Suprapubic skin (tissue), 3 donors: ENCODE measurements at regions not wholly inside any gene's neighbourhood (a gene's known extent, or its start where the extent isn't known, plus 50 kb on each side); places are given as distances from the start of the nearest gene placed in this dataset.

ENCODE experiments used
- POLR2AphosphoS5 ChIP-seq, 3 donors: sonication (generic); formaldehyde crosslinking; IDR thresholded peaks; one replicate each; pipeline ENCODE4 v1.6.1; 2017; ENCODE audit warnings: antibody characterized with exemption in 3 of 3
- TF ChIP-seq, protein P1 (sequence below), 2 donors: fragments of 200-600 bp in 1 of 2; fragments of 450-650 bp in 1 of 2; sonication (generic) in 1 of 2; IDR thresholded peaks; one replicate each; pipeline ENCODE4 v1.5.1; 2016 to 2019; ENCODE audit warnings: antibody characterized with exemption in 2 of 2, mild to moderate bottlenecking in 1 of 2, moderate library complexity in 1 of 2

DNA sequence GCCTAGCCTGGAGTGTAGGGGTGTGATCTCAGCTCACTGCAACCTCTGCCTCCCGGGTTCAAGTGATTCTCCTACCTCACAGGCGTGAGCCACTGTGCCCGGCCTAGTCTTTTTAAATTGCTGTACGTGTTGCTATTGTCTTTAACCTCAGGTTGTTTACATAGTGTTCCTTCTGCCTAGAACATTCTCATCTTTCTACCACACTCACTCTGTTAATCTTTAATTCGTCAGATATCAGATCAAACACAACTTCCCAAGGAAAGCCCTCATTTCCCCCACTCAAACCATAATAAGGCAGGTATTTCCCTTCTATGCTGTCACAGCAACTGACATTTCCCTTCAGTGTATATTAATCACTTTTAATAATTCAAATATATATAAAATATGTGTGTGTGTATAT is 1310.0 kb upstream of the C9orf72 start:
- TF ChIP-seq POLR2AphosphoS5 (IDR thresholded peaks at IDR 0.05) = no peak
- TF ChIP-seq, protein P1, sequence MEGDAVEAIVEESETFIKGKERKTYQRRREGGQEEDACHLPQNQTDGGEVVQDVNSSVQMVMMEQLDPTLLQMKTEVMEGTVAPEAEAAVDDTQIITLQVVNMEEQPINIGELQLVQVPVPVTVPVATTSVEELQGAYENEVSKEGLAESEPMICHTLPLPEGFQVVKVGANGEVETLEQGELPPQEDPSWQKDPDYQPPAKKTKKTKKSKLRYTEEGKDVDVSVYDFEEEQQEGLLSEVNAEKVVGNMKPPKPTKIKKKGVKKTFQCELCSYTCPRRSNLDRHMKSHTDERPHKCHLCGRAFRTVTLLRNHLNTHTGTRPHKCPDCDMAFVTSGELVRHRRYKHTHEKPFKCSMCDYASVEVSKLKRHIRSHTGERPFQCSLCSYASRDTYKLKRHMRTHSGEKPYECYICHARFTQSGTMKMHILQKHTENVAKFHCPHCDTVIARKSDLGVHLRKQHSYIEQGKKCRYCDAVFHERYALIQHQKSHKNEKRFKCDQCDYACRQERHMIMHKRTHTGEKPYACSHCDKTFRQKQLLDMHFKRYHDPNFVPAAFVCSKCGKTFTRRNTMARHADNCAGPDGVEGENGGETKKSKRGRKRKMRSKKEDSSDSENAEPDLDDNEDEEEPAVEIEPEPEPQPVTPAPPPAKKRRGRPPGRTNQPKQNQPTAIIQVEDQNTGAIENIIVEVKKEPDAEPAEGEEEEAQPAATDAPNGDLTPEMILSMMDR (IDR thresholded peaks at IDR 0.05) = no peak
